ENCODE measurements at regions not wholly inside any gene's neighbourhood (a gene's known extent, or its start where the extent isn't known, plus 50 kb on each side); places are given as distances from the start of the nearest gene placed in this dataset.
A peak's percentile ranks its signal among the peaks of the same experiment; 100 is the strongest.

- Histone ChIP-seq H3K27me3 (replicated peaks; ENCODE audit: insufficient read depth) (no peaks in the 10 kb centered on the region), H3K4me3 (no peak overlapping the region), H3K4me1 (ENCODE audit: insufficient read depth) (no peaks in the 10 kb centered on the region), H3F3A (ENCODE audit: insufficient read depth) (no peaks in the 10 kb centered on the region), H3K9me3 (ENCODE audit: low read depth) (no peaks in the 10 kb centered on the region), H4K20me1 (ENCODE audit: insufficient read depth) (no peaks in the 10 kb centered on the region), H3K9ac (no peak overlapping the region), H3K36me3 (ENCODE audit: low read depth) (no peaks in the 10 kb centered on the region), H3K79me2 (ENCODE audit: insufficient read depth) (no peaks in the 10 kb centered on the region), H3K27ac (no peak overlapping the region), H3K9me2 (ENCODE audit: insufficient read depth) (no peaks in the 10 kb centered on the region), H3K4me2 (ENCODE audit: unreplicated experiment) (no peak overlapping the region), H2AFZ (no peak overlapping the region)
- 0% methylated on average over 1 of the region's 1 CpG for WGBS, 2 experiments (ENCODE audit: low coverage in 1 of 2, low lambda C conversion rate in 2 of 2, missing lambda C conversion rate in 2 of 2)
- in situ Hi-C loops (cut with MboI), result no loop called here
- TF ChIP-seq EZH2phosphoT487 (IDR thresholded peaks at IDR 0.05; ENCODE audit: insufficient read depth, low read depth), result no peak
- TF ChIP-seq EZH2 (IDR thresholded peaks at IDR 0.05; ENCODE audit: insufficient read depth, poor library complexity, severe bottlenecking), result no peak
- DNase-seq, result no peak
These were observed 247.9 kb upstream of the EPHA5 start for GRCh38 chr4:65918212-65918611.

GRCh38 chr4:65917486-65917885, 247.2 kb upstream of the EPHA5 start:
- no peaks in the 10 kb centered on the region for H3K79me2 ChIP-seq (ENCODE audit: insufficient read depth)
- no peak overlapping the region for H3K4me2 ChIP-seq (ENCODE audit: unreplicated experiment)
- H3K27ac ChIP-seq, result no peak overlapping the region
- no peak overlapping the region for H3K9ac ChIP-seq
- H2AFZ ChIP-seq, result no peak overlapping the region
- no peaks in the 10 kb centered on the region for H3F3A ChIP-seq (ENCODE audit: insufficient read depth)
- no peaks in the 10 kb centered on the region for H3K27me3 ChIP-seq (replicated peaks; ENCODE audit: insufficient read depth)
- H4K20me1 ChIP-seq (ENCODE audit: insufficient read depth), result no peaks in the 10 kb centered on the region
- no peaks in the 10 kb centered on the region for H3K9me3 ChIP-seq (ENCODE audit: low read depth)
- in situ Hi-C loops (cut with MboI), result no loop called here
- no peaks in the 10 kb centered on the region for H3K36me3 ChIP-seq (ENCODE audit: low read depth)
- H3K4me1 ChIP-seq (ENCODE audit: insufficient read depth), result no peaks in the 10 kb centered on the region
- H3K4me3 ChIP-seq, result no peak overlapping the region
- H3K9me2 ChIP-seq (ENCODE audit: insufficient read depth), result no peaks in the 10 kb centered on the region
- no peak for DNase-seq
- WGBS, 2 experiments (ENCODE audit: low coverage in 1 of 2, low lambda C conversion rate in 2 of 2, missing lambda C conversion rate in 2 of 2), result 2 to 4% methylated on average over 2 of the region's 2 CpGs
- TF ChIP-seq EZH2 (IDR thresholded peaks at IDR 0.05; ENCODE audit: insufficient read depth, poor library complexity, severe bottlenecking) (no peak), EZH2phosphoT487 (IDR thresholded peaks at IDR 0.05; ENCODE audit: insufficient read depth, low read depth) (no peak)

- Histone ChIP-seq H3K4me2 (ENCODE audit: unreplicated experiment) (no peak overlapping the region), H4K20me1 (ENCODE audit: insufficient read depth) (no peaks in the 10 kb centered on the region), H3K9me2 (ENCODE audit: insufficient read depth) (no peaks in the 10 kb centered on the region), H3K4me3 (no peak overlapping the region), H3K27me3 (replicated peaks; ENCODE audit: insufficient read depth) (no peaks in the 10 kb centered on the region), H2AFZ (no peak overlapping the region), H3F3A (ENCODE audit: insufficient read depth) (no peaks in the 10 kb centered on the region), H3K4me1 (ENCODE audit: insufficient read depth) (no peaks in the 10 kb centered on the region), H3K9ac (no peak overlapping the region), H3K79me2 (ENCODE audit: insufficient read depth) (no peaks in the 10 kb centered on the region), H3K36me3 (ENCODE audit: low read depth) (no peaks in the 10 kb centered on the region), H3K27ac (no peak overlapping the region), H3K9me3 (ENCODE audit: low read depth) (no peaks in the 10 kb centered on the region)
- TF ChIP-seq EZH2phosphoT487 (IDR thresholded peaks at IDR 0.05; ENCODE audit: insufficient read depth, low read depth) (no peak), EZH2 (IDR thresholded peaks at IDR 0.05; ENCODE audit: insufficient read depth, poor library complexity, severe bottlenecking) (no peak)
- WGBS, 2 experiments (ENCODE audit: low coverage in 1 of 2, low lambda C conversion rate in 2 of 2, missing lambda C conversion rate in 2 of 2), result 6 to 24% methylated on average over 1 of the region's 1 CpG
- DNase-seq, result no peak
- in situ Hi-C loops (cut with MboI), result no loop called here
These were observed 241.4 kb upstream of the EPHA5 start for GRCh38 chr4:65911720-65912119.

- Histone ChIP-seq H3K4me1 (ENCODE audit: insufficient read depth) (no peaks in the 10 kb centered on the region), H3K27ac (no peak overlapping the region), H2AFZ (no peak overlapping the region), H3K36me3 (ENCODE audit: low read depth) (no peaks in the 10 kb centered on the region), H3F3A (ENCODE audit: insufficient read depth) (no peaks in the 10 kb centered on the region), H3K79me2 (ENCODE audit: insufficient read depth) (no peaks in the 10 kb centered on the region), H3K9me2 (ENCODE audit: insufficient read depth) (no peaks in the 10 kb centered on the region), H3K9me3 (ENCODE audit: low read depth) (no peaks in the 10 kb centered on the region), H3K9ac (no peak overlapping the region), H4K20me1 (ENCODE audit: insufficient read depth) (no peaks in the 10 kb centered on the region), H3K4me3 (no peak overlapping the region), H3K4me2 (ENCODE audit: unreplicated experiment) (no peak overlapping the region), H3K27me3 (replicated peaks; ENCODE audit: insufficient read depth) (no peaks in the 10 kb centered on the region)
- 6% methylated on average over 6 of the region's 6 CpGs for WGBS, 2 experiments (ENCODE audit: low coverage in 1 of 2, low lambda C conversion rate in 2 of 2, missing lambda C conversion rate in 2 of 2)
- no peak for TF ChIP-seq EZH2phosphoT487 (IDR thresholded peaks at IDR 0.05; ENCODE audit: insufficient read depth, low read depth)
- TF ChIP-seq EZH2 (IDR thresholded peaks at IDR 0.05; ENCODE audit: insufficient read depth, poor library complexity, severe bottlenecking), result no peak
- DNase-seq, result peak; percentile 1
- in situ Hi-C loops (cut with MboI), result no loop called here
These were observed 223.9 kb upstream of the EPHA5 start for GRCh38 chr4:65893957-65894755.

All from GM23248 (cell line).